ENCODE measurements at regions not wholly inside any gene's neighbourhood (a gene's known extent, or its start where the extent isn't known, plus 50 kb on each side); places are given as distances from the start of the nearest gene placed in this dataset.

DNA sequence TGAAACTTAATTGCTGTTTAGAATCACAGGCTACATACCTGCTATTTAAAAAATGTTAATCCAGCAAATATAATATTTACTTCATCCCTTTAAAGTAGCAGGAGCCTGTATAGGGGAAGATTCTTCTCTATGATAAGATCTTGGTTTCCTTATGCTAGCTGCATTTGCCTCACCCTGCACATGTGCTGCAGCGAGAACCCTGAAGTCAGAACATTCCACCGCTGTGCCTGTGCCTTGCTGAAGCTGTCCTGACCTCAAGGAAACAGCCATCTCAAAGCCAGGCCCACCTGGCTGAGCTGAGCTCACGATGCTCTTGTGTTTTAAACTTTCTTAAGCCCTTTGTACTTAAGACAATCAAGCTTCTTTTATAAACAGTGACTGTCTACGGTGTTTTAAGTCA lies 355.0 kb upstream of the PCDH20 start:
- TF ChIP-seq, protein P1, sequence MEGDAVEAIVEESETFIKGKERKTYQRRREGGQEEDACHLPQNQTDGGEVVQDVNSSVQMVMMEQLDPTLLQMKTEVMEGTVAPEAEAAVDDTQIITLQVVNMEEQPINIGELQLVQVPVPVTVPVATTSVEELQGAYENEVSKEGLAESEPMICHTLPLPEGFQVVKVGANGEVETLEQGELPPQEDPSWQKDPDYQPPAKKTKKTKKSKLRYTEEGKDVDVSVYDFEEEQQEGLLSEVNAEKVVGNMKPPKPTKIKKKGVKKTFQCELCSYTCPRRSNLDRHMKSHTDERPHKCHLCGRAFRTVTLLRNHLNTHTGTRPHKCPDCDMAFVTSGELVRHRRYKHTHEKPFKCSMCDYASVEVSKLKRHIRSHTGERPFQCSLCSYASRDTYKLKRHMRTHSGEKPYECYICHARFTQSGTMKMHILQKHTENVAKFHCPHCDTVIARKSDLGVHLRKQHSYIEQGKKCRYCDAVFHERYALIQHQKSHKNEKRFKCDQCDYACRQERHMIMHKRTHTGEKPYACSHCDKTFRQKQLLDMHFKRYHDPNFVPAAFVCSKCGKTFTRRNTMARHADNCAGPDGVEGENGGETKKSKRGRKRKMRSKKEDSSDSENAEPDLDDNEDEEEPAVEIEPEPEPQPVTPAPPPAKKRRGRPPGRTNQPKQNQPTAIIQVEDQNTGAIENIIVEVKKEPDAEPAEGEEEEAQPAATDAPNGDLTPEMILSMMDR (IDR thresholded peaks at IDR 0.05; ENCODE audit: insufficient read depth, low read length, poor library complexity, severe bottlenecking), result no peak
- TF ChIP-seq EZH2phosphoT487 (conservative IDR thresholded peaks at IDR 0.05; ENCODE audit: low read length), result no peak

Data from SU-DHL-6 (cell line).